GM12878 (cell line): ENCODE measurements at regions not wholly inside any gene's neighbourhood (a gene's known extent, or its start where the extent isn't known, plus 50 kb on each side); places are given as distances from the start of the nearest gene placed in this dataset.

Experiments used
- CHD2 ChIP-seq: IDR thresholded peaks from 2 replicates; pipeline ENCODE4 v1.6.1; 2011; ENCODE audit warnings: low read depth, low read length, improper control_type of control experiment, borderline replicate concordance
- CHD4 ChIP-seq: fragments of 200-600 bp; sonication (generic); IDR thresholded peaks from 2 replicates; pipeline ENCODE4 v1.6.1; 2016; ENCODE audit warnings: mild to moderate bottlenecking
- HCFC1 ChIP-seq: fragments of 150-350 bp; IDR thresholded peaks from 2 replicates; pipeline ENCODE4 v1.6.1; 2014; ENCODE audit warnings: low read length
- JUNB ChIP-seq: IDR thresholded peaks from 2 replicates; pipeline ENCODE4 v1.6.1; 2016; ENCODE audit warnings: antibody characterized with exemption, mild to moderate bottlenecking
- POLR2A ChIP-seq: IDR thresholded peaks from 2 replicates; pipeline ENCODE4 v1.6.1; 2011; ENCODE audit warnings: low read depth, mild to moderate bottlenecking, low read length
- RAD21 ChIP-seq: IDR thresholded peaks from 2 replicates; pipeline ENCODE4 v1.6.1; 2011; ENCODE audit warnings: mild to moderate bottlenecking, low read depth, low read length, moderate library complexity; ENCODE audit not compliant: insufficient read depth
- SREBF1 ChIP-seq: IDR thresholded peaks from 2 replicates; pipeline ENCODE4 v1.6.1; 2012; ENCODE audit warnings: mild to moderate bottlenecking, low read length
- SRF ChIP-seq, 2 experiments: IDR thresholded peaks; 2 replicates each; pipeline ENCODE4 v1.6.1; 2011; ENCODE audit warnings: low read depth in 2 of 2, low read length in 2 of 2, mild to moderate bottlenecking in 1 of 2, moderate library complexity in 1 of 2
- TF ChIP-seq, protein P1 (sequence below), 3 experiments: IDR thresholded peaks in 2 of 3; conservative IDR thresholded peaks in 1 of 3; 2 replicates each; pipeline ENCODE4 v1.5.1; 2011; ENCODE audit warnings: low read depth in 3 of 3, low read length in 3 of 3, mild to moderate bottlenecking in 3 of 3, control low read depth in 2 of 3, moderate library complexity in 2 of 3, inconsistent platforms in 1 of 3, mixed read lengths in 1 of 3; ENCODE audit not compliant: control insufficient read depth in 2 of 3, insufficient read depth in 1 of 3; ENCODE audit errors: extremely low read depth in 1 of 3
- TF ChIP-seq, protein P2 (sequence below): fragments of 450-650 bp; formaldehyde crosslinking; IDR thresholded peaks from 2 replicates; pipeline ENCODE4 v1.5.0; 2022; ENCODE audit warnings: mild to moderate bottlenecking, missing genetic modification characterization

DNA sequence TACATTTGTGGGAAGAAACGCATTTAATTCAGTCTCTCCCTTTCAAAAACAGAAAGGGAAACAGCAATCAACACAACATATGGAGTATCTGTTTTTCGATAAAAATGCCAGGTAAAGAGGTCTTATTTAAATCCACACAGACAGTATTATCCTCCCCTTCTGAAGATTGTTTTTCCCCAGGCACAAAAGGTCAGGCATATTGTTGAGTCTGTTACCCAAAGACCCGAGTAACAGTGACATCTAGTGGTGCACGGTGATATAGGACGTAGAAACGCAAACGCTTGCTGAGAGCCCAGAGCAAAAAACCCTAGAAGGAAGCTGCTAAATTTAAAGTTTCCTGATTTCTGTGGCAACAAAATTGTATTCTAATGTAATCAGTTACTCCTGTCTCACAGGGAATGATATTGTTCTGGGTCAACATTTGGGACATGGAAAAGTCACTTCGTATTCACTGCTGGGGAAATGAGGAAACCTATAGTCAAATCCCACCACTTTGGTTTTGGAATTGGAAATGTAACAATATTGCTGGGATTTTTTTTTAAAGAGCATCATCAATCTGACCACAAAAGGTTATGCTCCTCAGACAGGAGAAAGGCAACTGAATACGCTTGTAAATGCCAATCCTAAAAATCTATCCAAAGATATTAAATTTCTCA lies 312.7 kb upstream of the CCDC54 start:
- TF ChIP-seq POLR2A (no peak), CHD2 (no peak), CHD4 (no peak), JUNB (no peak), RAD21 (peak; percentile 98), SRF (IDR thresholded peaks at IDR 0.05; ENCODE audit: low read depth in 2 of 2, low read length in 2 of 2) (no peak), SREBF1 (no peak), HCFC1 (no peak)
- TF ChIP-seq, protein P1, sequence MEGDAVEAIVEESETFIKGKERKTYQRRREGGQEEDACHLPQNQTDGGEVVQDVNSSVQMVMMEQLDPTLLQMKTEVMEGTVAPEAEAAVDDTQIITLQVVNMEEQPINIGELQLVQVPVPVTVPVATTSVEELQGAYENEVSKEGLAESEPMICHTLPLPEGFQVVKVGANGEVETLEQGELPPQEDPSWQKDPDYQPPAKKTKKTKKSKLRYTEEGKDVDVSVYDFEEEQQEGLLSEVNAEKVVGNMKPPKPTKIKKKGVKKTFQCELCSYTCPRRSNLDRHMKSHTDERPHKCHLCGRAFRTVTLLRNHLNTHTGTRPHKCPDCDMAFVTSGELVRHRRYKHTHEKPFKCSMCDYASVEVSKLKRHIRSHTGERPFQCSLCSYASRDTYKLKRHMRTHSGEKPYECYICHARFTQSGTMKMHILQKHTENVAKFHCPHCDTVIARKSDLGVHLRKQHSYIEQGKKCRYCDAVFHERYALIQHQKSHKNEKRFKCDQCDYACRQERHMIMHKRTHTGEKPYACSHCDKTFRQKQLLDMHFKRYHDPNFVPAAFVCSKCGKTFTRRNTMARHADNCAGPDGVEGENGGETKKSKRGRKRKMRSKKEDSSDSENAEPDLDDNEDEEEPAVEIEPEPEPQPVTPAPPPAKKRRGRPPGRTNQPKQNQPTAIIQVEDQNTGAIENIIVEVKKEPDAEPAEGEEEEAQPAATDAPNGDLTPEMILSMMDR (IDR thresholded peaks at IDR 0.05 in 2 of 3, conservative IDR thresholded peaks at IDR 0.05 in 1 of 3; ENCODE audit: control insufficient read depth in 2 of 3, extremely low read depth in 1 of 3, insufficient read depth in 1 of 3, low read depth in 3 of 3, low read length in 3 of 3): peak; percentile 81 to 83 (median 82)
- TF ChIP-seq, protein P2, sequence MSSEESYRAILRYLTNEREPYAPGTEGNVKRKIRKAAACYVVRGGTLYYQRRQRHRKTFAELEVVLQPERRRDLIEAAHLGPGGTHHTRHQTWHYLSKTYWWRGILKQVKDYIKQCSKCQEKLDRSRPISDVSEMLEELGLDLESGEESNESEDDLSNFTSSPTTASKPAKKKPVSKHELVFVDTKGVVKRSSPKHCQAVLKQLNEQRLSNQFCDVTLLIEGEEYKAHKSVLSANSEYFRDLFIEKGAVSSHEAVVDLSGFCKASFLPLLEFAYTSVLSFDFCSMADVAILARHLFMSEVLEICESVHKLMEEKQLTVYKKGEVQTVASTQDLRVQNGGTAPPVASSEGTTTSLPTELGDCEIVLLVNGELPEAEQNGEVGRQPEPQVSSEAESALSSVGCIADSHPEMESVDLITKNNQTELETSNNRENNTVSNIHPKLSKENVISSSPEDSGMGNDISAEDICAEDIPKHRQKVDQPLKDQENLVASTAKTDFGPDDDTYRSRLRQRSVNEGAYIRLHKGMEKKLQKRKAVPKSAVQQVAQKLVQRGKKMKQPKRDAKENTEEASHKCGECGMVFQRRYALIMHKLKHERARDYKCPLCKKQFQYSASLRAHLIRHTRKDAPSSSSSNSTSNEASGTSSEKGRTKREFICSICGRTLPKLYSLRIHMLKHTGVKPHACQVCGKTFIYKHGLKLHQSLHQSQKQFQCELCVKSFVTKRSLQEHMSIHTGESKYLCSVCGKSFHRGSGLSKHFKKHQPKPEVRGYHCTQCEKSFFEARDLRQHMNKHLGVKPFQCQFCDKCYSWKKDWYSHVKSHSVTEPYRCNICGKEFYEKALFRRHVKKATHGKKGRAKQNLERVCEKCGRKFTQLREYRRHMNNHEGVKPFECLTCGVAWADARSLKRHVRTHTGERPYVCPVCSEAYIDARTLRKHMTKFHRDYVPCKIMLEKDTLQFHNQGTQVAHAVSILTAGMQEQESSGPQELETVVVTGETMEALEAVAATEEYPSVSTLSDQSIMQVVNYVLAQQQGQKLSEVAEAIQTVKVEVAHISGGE (CRISPR knock-in tag): no peak
